ENCODE measurements at regions not wholly inside any gene's neighbourhood (a gene's known extent, or its start where the extent isn't known, plus 50 kb on each side); places are given as distances from the start of the nearest gene placed in this dataset.
A peak's percentile ranks its signal among the peaks of the same experiment; 100 is the strongest.

GRCh38 chr18:68103561-68103960 is 587.0 kb upstream of the DSEL start:
- in situ Hi-C loops (cut with HindIII; ENCODE audit: low sequenced_read_pairs) = no loop called here

GRCh38 chr18:68102117-68102516 is 585.6 kb upstream of the DSEL start:
- H3K4me3 ChIP-seq (ENCODE audit: low read depth, low read length) = no peak overlapping the region
- no peak for DNase-seq (ENCODE audit: low read depth)
- in situ Hi-C loops (cut with HindIII; ENCODE audit: low sequenced_read_pairs) = no loop called here
- no peak for TF ChIP-seq CTCF (IDR thresholded peaks at IDR 0.05; ENCODE audit: low read depth, low read length, missing control alignments)

More at GRCh38 chr18:68103561-68103960, 587.0 kb upstream of the DSEL start:
- no peak overlapping the region for H3K4me3 ChIP-seq (ENCODE audit: low read depth, low read length)
- TF ChIP-seq CTCF (IDR thresholded peaks at IDR 0.05; ENCODE audit: low read depth, low read length, missing control alignments) = no peak
- peak; percentile 20 for DNase-seq (ENCODE audit: low read depth)

GRCh38 chr18:68098655-68099054 is 582.1 kb upstream of the DSEL start:
- in situ Hi-C loops (cut with HindIII; ENCODE audit: low sequenced_read_pairs) = no loop called here
- no peak for TF ChIP-seq CTCF (IDR thresholded peaks at IDR 0.05; ENCODE audit: low read depth, low read length, missing control alignments)
- H3K4me3 ChIP-seq (ENCODE audit: low read depth, low read length) = no peak overlapping the region
- DNase-seq (ENCODE audit: low read depth) = no peak

GRCh38 chr18:68086481-68086880 is 570.0 kb upstream of the DSEL start:
- H3K4me3 ChIP-seq (ENCODE audit: low read depth, low read length) = no peak overlapping the region
- no peak for DNase-seq (ENCODE audit: low read depth)
- TF ChIP-seq CTCF (IDR thresholded peaks at IDR 0.05; ENCODE audit: low read depth, low read length, missing control alignments) = no peak
- in situ Hi-C loops (cut with HindIII; ENCODE audit: low sequenced_read_pairs) = no loop called here

DNA sequence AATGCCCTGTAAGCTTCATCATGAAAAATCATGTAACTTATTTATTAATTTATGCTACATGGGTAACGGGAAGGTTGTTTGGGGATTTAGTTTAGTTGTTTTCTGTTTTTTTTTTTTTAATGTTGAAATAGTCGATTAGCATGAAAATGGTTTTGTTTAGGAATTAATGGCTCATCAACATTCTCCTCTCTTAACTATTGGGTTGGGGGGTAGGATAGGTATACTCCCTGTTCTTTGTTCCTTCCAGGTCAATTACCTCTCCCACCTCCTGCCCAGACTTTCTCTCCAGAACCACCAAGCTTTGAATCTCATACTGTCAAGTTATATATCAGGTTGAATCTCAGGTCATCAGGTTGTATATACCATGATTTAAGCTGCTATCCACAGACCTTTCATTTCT is 568.7 kb upstream of the DSEL start:
- in situ Hi-C loops (cut with HindIII; ENCODE audit: low sequenced_read_pairs) = no loop called here
- TF ChIP-seq CTCF (IDR thresholded peaks at IDR 0.05; ENCODE audit: low read depth, low read length, missing control alignments) = no peak
- DNase-seq (ENCODE audit: low read depth) = no peak
- no peak overlapping the region for H3K4me3 ChIP-seq (ENCODE audit: low read depth, low read length)

DNA sequence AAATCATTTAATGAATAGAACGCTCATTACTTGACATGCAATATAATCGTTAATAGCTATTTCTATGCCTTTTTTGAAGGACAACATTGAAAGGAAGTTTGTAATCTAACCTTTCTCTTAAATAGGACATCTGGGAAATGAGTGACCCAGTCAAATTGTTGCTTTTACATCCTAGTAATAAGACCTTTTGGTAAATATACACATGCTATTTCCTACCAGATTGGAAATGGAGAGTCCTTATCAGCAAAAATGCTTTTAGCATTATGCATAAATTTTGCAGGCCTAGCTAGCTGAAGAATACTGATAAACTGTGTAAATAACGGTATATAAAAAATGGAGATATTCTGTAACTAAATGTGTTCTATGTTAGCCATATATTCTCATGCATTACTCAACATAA is 567.3 kb upstream of the DSEL start:
- TF ChIP-seq CTCF (IDR thresholded peaks at IDR 0.05; ENCODE audit: low read depth, low read length, missing control alignments) = no peak
- no peak for DNase-seq (ENCODE audit: low read depth)
- H3K4me3 ChIP-seq (ENCODE audit: low read depth, low read length) = no peak overlapping the region
- in situ Hi-C loops (cut with HindIII; ENCODE audit: low sequenced_read_pairs) = no loop called here

DNA sequence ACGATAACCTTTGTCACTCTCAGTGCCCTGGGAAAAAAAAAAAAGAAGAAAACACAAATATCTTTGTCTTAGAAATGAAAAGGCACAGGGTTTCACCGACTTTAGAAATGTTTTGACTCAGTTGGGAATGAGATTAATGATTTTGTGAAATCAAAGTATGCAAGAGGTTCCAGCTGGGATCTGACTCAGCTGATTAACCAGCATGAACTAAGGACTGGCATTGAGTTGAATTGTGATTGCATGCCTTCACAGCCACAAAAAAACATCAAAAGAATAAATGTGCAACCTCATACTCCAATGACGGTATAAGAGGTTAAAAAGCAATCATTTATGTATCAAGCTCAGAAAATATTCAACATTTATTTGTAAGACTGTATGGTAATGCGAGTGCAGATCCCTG is 566.6 kb upstream of the DSEL start:
- no peak for TF ChIP-seq CTCF (IDR thresholded peaks at IDR 0.05; ENCODE audit: low read depth, low read length, missing control alignments)
- in situ Hi-C loops (cut with HindIII; ENCODE audit: low sequenced_read_pairs) = no loop called here
- DNase-seq (ENCODE audit: low read depth) = peak; percentile 97
- no peak overlapping the region for H3K4me3 ChIP-seq (ENCODE audit: low read depth, low read length)

All from astrocyte of the cerebellum (primary cell).